HG03103 (cell line): ENCODE measurements at regions not wholly inside any gene's neighbourhood (a gene's known extent, or its start where the extent isn't known, plus 50 kb on each side); places are given as distances from the start of the nearest gene placed in this dataset.
"Not testable (repeated sequence)": the region's sequence is repeated elsewhere in the genome, so short reads cannot be mapped to it uniquely, and the experiment has no call there.

ENCODE experiments used
- ATAC-seq: cut with Tn5 transposase; IDR thresholded peaks from one replicate; pipeline ENCODE4 v1.9.1; 2021; ENCODE audit warnings: low read depth; ENCODE audit not compliant: unreplicated experiment

DNA sequence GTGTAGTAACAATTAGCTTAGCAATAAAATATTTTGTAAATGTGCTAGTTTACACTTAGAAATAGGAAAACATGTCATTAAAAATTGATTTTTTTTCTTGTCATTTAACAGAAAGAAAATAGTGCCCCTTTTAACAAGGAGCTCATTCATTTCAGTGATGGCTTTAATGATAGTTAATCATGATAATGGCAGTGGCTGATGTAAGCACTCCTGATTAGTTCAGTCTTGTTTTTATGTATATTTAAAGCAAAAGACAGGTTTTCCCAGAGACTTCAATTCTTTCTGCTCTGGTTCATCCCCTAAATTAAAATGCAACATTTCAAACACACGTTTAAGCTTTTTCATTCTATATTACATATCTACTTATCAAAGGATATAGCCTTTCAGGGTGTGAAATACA, 1039.5 kb upstream of the PCDH7 start:
- ATAC-seq = no peak

DNA sequence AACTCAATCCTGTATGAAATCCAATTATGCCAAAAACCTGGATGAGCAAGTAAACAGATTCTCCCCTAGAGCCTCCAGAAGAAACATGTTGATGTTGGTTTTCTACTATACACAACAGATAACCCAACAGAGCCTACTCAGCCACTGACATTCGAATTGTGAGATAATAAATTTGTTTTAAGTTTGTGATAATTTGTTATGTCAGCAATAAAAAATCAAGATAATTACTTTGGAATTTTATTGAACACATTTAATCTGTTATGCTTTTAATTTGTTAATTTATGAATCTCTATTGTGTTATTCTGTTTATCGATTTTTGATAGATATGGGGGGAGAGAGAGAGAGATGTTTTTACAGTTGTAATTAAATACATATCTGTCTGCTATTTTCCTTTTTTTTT, 1016.1 kb upstream of the PCDH7 start:
- ATAC-seq = no peak

DNA sequence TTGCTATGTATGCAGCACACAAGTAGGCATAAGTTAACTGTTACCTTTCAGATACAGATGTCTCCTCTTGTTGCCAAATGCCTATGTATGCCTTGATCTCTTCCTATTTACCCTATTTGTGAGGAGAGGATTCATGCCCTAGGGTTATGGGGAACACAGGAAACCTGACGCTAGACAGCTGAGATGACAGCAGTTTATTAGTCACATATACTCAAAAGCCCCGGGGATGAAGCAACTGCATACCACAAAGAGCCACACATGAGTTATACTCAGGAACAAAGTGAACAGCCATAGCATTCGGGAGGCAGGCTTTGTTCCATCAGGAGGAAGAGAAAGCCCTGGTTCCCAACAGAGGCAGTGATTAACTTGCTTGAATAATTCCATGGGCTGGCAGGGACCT, 1011.7 kb upstream of the PCDH7 start:
- no peak for ATAC-seq

DNA sequence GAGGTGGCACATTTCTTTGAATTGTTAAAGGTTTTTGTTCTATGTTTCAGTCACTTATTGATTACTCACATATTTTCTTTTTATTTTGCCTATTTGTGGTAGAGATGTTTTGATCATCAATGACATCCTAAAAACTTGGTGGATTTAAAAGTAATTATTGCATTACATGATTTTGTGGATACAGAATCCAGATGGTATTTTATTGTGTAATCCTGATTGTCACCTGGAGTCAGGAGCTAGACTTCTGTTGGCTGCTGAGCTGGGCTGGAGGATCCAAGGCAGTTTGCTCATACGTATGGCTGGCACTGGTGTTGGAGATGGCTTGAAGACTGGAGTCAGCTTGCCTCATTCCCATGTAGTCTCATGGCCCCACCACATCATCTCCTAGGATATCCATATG, 1009.6 kb upstream of the PCDH7 start:
- no peak for ATAC-seq

DNA sequence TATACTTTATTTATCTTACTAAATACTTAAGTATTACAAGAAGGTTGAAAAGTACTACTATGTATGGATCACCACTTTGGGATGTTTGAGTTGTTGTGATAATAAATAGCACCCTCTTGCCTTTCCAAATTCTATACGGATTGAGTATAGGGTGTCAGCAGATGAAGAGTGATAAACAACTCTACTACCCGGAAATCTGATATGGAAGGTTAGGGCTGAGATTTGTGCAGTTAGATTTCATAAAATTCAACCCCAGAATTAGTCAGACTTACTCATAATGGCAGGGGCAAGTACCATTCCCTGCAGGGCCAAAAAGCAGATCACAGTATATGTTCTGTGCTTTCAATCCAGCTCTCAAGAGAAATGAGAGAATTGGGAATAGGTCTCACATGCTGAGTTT, 1008.9 kb upstream of the PCDH7 start:
- no peak for ATAC-seq

DNA sequence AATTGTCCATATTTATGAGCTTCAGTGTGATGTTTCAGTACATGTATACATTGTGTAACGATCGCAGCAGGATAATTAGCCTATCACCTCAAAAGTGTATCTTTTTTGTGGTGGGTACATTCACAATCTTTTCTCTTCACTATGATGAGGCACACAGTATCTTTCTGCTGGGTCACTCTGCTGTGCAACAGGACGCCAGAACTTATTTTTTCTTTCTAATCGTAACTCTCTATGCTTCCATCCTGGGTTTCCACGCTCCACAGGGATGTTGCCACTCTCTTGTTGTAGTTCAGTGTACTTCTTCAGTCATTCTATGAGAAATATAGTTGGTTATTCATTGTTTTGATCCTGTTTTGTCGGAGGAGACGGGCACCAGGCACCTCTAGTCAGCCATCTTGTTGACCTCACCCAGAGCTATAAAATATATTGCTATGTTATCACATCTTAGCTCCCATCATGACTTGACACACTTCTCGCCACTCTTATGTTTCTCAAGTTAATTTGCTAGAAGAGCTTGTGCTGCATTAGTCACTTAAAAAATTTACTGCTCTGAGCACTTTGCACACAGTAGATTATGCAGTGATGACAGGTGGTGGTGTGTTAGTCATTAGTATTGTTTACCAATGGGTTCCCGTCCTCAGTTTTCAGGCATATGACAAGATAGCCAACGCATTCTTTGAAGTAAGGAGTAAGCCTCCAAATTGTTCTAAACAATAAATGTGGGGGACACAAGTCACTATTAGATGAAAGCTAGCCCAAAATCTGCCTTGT, 1002.7 kb upstream of the PCDH7 start:
- ATAC-seq = no peak

DNA sequence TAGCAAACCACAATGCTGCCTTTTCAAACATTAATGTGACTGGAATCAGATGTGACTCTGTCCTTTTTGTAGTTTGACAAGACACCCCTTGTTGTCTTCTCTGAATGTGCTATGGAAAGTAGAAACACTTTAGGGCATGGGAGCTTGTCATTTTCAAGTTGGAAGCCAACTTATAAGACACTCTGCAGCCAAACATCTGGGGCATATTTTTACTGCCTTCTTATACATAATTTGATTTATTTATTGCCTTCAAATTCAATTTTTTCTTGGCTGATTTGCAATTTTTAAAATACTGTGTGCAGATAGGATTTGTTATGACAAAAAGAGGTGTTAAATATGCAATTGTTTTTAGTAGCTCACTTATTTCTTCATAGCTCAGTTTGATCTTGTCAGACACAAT, 1002.0 kb upstream of the PCDH7 start:
- no peak for ATAC-seq

DNA sequence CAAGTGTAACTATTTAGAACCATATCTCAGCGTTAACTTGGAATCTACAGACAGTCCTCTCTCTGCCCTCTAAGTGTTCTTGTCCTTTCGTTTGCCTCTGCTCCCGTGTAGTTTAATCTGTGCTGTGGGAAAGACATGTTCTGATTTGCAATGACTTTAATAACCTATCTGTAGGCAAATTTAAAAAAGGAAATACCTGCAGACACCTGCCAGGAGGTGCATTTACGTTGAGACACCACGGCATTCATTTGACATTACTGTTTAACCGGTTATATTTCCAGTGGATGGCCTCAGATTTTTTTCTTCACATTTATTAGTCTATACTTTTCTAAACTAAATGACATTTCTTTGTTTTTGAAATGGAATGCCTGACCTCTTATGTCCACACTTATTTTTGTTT, 997.9 kb upstream of the PCDH7 start:
- ATAC-seq = no peak

DNA sequence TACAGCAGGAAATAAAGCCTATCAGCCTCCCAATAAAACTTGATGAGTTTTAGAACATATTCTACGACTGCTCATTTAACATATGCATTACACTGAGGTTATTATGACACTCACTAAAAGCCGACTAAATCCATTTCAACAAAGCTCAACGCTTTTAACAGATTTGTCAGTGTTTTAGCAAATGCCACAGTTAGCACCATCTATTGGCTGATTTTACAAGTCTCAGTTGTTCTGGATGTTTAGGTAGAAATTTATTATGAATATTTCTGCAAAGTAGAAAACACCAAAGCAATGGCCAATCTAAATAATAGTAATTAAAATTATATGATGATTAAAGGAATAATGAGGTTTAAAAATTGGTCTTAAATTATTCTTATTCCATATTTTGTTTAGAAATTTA, 993.2 kb upstream of the PCDH7 start:
- ATAC-seq = no peak

DNA sequence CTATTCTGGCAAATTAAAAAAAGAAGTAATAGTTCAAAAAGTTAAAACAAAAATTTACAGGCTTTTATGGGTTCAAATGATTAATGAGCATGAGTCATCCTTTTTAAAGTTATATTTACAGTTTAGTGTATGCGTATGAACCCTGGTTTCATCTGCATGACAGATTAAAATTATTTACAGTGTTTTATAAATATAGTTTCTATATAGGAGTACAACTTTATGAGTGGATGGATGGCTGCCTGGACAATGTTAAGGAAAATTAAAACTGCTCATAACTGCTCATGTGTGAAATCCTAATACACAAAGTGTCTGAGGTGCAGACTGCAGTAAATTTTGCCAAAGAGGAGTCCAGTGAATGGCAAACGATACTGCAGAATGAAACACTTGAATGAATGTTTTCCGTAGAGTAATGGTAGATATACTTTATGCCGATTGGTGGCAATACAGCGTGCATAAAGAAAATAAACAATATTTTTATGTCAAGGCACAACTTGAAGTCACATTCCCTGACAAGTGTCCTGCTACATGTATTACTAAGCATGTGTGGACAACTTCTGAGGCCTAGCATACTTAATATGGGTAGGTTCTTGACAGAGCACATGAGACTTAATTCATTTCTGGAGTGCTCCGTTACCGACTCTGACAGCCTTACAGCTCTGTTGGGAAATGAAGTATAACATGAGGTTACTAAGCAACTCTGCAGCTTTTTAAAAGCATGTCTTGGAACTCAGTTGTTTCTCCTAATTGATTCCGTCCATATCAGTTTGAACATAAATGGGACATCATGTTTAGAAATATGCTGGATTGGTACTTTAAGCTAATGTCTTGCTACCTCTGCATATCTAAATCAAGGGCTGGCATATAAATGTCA, 985.6 kb upstream of the PCDH7 start:
- no peak for ATAC-seq

DNA sequence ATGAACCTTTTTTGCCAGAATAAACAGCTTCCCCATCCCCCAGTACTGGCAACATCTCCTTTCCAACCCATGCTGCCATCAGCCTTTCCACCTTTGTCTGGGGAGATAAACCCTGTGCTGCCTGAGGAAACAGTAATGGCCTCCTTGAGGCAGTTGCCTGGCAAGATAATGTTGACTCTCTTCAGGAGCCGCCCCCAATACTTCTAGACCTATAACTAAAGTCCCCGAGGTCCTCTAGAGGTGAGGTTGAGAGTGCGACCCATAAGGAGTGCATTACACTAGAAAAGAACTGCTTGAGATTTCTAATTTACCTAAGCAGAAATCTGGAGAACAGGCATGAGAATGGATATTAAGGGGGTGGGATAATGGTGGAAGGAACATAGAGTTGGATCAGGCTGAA, 963.2 kb upstream of the PCDH7 start:
- ATAC-seq = no peak

DNA sequence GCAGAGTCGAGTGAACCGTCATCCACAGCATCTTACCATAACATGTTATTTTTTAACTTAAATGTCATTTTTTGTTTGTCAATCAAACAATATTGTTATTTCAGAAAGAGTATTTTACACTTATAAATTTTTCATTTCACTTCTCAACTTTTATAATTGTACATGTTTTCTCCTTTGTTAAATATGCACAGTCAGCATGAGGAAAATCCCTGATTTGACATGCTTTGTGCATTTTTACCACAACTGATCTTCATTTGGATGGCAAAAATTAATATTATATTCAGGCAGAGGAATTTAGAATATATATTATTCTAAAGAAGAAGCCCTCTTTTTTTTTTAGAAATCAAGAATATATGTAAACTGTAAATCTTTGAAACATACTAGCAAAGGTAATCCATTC, 958.0 kb upstream of the PCDH7 start:
- no peak for ATAC-seq

DNA sequence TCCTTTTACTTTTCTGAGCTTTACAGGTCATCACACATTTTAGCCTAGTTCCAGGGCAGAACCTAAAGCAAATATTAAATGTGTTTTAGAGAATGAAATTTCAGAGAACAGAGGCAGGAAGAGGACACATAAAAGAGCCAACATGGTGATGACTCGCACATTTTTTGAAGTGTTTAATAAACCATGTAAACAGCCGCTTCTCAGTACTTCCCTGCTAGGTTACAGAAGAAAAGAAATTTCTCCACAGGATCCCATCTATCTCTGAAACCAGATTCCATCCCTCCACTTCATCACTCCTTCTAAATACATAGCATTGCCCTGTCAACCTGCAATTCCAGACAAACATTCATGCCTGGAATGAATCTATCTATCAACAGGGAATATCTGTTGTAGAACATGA, 949.5 kb upstream of the PCDH7 start:
- ATAC-seq = no peak

DNA sequence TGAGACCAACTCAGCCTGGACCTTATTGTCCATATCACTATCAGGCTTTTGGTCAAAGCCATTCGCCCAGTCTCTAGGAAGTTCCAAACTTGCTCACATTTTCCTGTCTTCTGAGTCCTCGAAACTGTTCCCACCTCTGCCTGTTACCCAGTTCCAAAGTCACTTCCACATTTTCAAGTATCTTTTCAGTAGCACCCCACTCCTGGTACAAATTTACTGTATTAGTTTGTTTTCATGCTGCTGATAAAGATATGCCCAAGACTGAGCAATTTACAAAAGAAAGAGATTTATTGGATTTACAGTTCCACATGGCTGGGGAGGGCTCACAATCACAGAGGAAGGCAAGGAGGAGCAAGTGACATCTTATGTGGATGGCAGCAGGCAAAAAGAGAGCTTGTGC, 932.0 kb upstream of the PCDH7 start:
- not testable (repeated sequence) for ATAC-seq

DNA sequence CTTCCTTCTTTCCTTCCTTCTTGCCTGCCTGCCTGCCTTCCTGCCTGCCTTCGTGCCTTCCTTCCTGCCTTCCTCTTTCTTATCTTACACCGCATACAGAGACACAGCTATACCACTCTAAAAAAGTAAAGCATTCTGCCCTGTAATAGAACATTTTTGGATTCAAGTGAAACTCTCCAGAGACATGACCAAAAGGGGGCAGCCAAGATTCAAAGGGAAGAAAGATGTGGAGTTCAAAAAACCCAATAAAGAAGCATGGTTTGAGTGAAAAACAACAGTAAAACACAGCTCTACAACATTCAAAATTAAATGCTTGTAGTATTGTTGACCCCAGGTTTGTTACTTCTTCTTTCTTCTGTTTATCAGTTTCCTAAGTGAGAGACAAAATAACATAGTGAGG, 914.9 kb upstream of the PCDH7 start:
- no peak for ATAC-seq

DNA sequence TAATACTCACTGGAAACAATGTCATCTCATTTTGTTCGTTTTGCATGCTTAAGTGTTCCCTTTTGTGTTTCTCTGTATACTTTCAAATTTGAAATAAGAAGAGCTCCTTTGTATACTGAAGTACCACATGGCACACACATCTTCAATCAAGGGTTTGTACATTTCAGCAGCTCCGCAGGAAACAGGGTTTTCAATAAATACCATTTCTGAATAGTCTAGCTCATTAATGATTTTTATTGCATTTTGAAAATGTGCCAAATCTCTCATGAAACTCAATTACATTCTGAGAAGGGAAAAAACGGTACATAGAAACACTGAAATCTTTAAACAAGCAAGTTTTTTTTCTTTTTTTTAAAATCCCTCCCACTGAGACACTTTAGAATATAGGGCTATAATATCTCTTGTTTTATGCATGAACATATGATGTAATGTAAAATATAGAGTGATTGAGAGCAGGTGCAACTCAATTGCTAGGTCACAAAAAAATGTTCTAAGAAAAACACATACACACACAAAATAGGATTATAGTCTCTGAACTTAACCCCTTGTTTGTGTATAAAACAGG, 914.2 kb upstream of the PCDH7 start:
- no peak for ATAC-seq

DNA sequence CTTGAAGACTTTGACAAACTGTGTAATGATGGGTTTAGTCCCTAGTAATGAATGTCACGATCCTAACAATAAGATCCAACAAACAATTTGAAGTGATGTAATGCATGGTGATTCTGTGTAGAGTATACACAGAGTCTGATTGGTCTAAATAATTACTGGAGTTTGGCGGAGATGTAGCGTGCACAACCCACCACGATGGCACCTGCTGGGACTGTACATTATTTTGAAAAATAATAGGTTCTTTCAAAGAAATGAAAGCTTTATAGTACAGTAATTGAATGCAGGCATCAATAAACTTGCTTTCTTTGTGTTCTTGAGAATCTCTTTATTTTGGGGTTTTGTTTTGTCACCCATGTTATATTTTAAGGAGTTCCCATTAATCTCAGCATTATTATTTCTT, 902.2 kb upstream of the PCDH7 start:
- no peak for ATAC-seq

DNA sequence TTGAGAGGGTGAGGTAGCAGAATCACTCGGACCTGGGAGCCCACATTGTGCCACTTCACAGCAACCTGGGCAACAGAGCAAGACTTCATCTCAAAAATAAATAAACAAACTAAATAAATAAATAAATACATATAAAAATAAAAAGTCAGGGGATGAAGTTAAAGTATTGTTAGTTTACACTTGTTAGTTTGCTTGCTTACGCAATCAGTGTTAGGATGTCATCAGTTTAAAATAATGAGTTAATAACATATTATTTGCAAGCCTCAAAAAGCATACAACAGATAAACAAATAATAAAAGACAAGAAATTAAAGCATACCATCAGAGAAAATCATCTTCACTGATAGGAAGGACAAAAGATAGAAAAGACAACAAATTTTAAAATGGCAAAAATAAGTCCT, 891.1 kb upstream of the PCDH7 start:
- no peak for ATAC-seq

DNA sequence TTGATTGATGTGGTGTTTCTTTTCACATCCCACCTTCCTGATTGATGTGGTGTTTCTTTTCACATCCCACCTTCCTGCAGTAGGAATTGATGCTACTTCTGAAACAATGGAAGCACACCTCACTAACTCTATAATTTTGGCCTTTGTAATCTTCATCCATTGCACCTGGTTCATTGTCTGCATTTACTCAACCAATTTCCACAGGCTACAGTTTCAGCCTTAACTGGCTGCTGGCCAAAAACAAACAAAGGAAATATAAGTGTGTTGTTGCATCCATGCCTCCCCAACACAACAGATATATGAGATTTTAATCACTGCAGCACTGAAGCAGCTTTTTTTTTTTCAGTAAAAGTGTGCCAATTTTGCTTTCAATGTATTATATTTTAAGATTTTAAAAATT, 867.6 kb upstream of the PCDH7 start:
- no peak for ATAC-seq

DNA sequence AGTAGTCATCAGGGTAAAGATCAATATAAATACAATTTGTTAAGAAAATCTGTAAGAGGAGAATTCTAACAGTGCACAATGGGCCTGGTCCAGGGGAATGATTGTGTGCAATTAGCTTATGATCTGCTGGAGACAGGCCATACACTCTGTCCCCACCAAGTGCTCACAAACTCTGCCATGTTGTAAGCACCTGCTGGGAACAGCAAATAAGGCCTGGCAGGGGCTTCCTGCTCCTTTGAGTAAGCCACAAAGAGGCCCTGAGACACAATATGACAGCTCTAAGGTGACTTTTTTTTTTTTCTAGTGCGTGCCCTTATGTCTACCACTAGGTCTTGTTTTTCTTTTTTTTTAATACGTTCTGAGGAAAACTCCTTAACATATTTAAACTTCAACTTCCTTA, 866.3 kb upstream of the PCDH7 start:
- ATAC-seq = no peak

DNA sequence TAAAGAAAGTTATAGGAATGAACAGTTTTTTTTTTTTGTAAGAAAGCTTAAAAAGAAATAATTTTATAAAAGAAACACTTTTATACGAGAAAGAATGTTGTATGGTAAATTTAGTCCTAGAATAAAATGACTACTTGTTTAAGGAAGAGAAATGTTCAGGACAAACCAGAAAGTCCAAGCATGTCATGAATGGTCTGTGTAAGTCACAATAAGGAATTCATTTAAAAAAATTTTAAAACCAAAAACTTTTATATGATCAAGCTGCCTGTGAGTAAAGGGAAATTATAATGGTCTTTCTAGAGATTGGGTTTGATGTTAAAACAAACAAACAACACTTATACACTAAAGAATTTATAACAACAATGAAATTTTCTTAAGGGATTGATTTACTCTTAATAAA, 858.9 kb upstream of the PCDH7 start:
- ATAC-seq = no peak

DNA sequence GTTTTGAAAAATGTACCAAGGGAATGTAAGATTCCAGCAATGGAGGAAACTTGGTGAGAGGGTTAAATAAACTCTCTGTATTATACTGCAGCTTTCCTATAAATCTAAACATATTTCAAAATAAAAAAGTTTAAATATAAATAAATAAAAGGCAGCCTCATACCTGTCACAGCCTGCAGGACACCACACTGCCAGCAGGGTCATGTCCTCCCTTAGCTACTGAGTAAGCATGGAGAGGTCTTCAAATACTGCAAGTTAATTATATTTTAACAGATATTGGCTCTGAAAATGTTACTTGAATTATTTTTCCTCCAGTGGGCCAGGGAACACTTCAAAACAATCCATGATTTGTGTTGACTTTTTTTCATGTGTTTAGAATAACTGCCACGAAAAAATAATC, 852.8 kb upstream of the PCDH7 start:
- ATAC-seq = no peak
